ENCODE measurements at regions not wholly inside any gene's neighbourhood (a gene's known extent, or its start where the extent isn't known, plus 50 kb on each side); places are given as distances from the start of the nearest gene placed in this dataset.
"Not testable (repeated sequence)": the region's sequence is repeated elsewhere in the genome, so short reads cannot be mapped to it uniquely, and the experiment has no call there.

DNA sequence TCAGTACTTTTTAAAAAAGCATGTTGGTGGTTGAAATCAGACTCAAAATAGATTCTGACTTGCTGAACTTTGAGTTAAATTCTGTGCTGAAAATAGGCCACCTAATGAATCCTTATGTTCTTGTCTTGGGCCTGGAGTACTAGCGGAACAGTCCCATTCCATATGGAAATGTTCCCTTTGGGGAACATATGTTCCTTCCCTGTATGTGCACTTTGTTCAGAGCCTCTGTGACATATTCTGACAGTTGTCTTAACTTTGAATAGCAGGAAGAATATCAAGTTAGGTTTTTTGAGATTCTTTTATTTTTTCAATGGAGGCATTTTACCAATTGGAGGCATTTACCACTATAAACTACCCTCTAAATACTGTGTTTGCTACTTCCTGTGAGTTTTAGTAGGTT, 1667.8 kb downstream of the PLA2G4A start:
- no peak for DNase-seq

DNA sequence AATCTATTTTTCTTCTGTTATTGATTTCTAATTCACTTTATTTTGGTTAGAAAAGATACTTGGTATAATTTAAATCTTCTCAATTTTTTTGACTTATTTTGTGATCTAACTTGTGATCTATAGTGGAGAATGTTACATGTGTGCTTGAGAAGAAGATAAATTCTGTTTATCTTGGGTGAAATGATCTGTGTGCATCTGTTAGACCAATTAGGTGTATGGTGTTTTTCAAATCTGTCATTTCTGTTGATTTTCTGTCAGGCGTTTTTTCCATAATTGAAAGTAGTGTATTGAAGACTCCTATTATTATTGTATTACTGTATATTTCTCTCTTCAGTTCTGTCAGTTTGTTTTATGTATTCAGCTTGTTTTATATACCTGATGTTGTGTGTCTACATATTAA, 1668.3 kb downstream of the PLA2G4A start:
- DNase-seq: no peak

DNA sequence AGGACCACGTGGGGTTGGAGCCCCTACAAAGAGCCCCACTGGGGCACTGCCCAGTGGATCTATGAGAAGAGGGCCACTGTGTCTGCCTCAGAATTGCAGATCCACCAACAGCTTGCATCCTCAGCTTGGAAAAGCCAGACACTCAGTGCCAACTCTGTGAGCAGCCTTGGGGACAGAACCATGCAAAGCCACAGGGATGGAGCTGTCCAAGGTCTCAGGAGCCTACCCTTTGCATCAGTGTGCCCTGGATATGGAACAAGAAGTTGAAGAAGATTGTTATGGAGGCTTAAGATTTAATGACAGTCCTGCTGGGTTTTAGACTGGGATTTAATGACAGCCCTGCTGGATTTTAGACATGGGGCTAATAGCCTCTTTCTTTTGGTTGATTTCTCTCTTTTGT, 1670.9 kb downstream of the PLA2G4A start:
- DNase-seq: no peak

DNA sequence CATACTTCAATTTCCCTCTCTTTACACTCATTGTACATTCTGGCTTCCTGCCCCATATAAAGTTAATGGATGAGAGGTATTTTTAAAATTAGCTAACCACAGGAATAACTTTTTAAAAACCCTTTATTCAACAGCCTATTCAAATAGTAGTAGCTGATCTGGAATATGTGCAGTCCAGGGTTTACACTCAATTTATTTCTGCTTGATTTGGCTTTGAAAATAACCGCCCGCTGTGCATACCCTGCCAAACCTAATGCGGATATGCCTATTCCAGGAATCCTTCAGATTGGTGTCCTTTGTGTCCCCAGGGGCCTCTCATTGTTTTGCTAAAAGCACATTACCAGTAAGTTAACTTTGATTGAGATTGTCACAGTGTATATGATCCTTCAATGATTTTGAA, 1686.2 kb downstream of the PLA2G4A start:
- DNase-seq: no peak

DNA sequence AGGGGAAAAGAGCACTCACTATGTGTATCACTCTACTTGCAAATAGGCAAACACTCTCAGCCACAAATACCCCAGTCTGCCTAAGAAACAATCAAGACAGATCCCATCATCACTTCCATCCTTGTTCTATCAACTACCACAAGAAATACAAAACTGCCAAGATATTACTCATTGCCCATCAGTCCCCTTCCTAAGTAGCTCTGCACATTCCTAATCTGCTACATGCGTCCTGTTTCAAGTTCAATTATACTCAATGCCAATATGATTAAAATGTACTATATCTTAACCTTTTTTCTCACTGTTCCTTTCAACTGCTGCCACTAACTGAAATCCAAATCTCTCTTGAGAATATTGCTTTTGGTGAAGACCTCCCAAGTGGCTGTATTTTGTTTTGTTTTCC, 1688.4 kb downstream of the PLA2G4A start:
- DNase-seq: no peak

DNA sequence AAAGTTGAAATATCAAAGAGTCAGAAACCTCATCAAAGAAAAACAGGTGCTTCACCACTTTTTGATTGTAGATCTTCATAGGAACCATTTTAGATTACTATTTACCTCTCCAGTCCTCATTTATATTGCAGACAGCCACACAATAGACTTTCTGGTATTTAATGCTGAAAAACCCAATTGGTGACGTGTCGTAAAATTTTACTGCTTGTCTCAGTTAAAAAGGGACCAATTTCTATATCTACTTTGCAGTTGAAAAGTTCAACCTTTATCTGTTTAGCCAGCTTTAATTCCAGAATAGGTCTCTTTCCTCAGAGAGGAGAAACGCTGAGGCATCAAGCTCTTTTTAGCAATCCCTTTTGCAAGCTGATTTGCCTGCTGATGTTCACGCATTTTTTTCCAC, 1722.4 kb downstream of the PLA2G4A start:
- DNase-seq: no peak

DNA sequence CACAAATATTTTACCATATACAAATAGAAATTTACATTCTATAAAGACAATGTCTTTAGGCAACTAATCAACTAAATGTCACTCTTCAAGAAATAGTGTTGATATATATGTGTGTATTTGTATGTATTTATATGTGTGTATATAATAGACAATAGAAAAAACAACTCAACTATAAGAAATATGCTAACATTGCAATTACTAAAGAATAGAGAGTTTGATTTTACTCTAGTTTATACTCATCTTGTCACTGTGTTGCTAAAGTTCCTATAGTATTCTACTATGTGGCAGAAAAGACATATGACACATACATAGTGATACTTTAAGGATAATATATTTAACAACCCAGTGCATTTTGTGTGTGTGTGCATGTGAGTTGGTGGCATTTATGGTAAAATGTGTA, 1728.3 kb downstream of the PLA2G4A start:
- DNase-seq: no peak

DNA sequence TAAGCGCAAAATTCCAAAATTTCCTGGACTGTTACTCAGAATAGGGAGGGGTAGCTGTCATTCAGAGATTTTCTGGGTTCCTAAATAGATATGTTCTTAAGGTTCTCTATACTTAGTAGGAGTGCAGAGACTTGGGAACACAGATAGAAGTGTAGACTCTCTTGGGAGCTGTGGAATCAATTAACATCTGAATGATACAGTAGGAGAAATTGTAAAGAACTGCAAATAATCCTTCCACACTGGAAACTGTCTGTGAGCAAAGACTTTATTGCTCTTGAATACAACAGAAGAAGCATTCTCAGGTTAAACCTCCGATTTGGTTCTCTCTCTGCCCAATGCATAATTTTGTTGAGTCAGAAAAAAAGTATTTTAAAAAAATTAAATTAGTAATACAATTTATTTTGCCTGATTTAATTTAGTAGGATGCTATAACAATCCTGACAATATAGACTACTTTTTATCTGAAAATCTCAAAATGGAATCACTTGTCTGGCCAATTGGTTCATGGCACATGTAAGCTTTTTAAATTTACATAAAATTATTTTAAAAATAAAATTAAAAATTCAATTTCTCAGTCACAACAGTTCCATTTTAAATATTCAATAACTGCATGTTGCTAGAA, 1754.3 kb downstream of the PLA2G4A start:
- DNase-seq: no peak

DNA sequence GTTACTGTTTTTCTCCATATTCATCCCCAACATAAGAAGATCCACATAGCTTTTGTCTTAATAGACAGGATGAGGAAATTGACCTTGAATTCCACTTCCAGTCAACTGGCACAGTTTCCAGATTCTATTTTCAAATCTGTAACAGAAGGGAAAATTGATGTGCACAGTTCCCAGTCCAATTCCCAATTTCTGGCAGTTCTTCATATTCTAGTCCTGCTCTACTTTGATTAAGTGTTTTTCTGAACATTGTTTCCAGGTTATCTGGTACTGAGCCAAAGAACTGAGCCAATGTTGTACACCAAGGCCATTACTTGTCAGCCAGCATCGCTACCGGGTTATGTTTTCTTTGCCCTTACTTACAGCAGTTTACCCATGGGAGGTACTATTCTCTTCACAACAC, 1755.4 kb downstream of the PLA2G4A start:
- DNase-seq: no peak

DNA sequence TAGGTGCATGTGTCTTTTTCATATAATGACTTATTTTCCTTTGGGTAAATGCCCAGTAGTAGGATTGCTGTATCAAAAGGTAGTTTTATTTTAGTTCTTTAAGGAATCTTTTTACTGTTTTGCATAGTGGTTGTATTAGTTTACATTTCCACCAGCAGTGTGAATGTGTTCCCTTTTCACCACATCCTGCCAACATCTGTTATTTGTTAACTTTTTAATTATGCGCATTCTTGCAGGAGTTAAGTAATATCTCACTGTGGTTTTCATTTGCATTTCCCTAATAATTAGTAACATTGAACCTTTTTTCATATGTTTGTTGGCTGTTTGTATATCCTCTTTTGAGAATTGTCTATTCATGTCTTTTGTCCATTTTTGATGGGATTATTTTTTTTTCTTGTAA, 1761.9 kb downstream of the PLA2G4A start:
- DNase-seq: no peak

DNA sequence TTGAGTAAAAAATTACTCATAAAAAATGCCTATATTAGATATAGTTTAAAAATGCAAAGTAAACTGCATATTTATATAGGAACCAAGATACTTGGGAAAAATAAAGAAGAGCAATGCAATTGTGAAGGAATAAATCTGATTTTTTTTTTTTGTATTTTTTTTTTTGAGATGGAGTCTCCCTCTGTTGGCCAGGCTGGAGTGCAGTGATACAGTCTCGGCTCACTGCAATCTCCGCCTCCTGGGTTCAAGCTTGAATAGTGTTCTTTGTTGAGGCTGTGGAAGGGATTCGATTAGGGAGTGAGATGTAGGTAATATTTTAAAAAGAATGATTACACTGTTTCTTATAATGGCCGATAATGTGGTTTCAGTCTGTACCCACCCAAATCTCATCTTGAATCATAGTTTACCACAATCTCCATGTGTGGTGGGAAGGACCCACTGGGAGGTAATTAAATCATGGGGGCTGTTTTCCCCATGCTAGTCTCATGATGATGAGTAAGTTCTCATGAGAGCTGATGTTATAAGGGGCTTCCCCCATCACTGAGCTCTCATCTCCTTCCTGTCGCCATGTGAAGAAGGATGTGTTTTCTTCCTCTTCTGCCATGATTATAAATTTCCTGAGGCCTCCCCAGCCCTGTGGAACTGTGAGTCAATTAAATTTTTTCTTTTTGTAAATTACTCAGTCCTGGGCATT, 1765.9 kb downstream of the PLA2G4A start:
- no peak for DNase-seq

DNA sequence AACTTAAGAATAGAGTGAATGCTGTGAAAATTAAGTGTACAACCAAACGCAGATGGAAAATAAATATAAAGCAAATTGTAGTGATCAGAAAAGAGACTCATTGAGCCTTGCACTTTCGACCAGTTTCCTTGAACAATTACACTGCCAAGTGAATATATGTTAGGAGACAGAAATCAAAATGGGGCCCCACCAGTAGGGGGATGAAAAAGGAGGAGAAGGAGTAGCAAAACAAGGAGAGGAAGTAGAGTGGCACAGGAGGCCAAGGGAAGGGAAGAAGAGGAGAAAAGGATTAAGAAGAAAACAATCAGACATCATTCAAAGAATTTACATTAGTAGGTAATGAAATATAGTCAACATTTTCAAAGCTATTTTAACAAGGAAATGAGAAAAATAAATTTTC, 1770.6 kb downstream of the PLA2G4A start:
- DNase-seq: no peak

DNA sequence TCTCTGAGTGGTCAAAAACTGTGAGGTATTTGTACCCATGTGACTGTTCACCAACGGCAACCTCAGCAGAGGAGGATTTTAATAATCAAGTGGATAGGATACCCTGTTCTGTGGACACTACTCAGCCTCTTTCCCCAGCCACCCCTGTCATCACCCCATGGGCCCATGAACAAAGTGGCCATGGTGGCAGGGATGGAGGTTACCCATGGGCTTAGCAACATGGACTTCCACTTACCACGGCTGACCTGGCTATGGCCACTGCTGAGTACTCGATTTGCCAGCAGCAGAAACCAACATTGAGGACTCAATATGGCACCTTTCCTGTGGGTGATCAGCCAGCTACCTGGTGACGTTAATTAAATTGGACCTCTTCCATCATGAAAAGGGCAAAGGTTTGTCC, 1782.7 kb downstream of the PLA2G4A start:
- DNase-seq: no peak

DNA sequence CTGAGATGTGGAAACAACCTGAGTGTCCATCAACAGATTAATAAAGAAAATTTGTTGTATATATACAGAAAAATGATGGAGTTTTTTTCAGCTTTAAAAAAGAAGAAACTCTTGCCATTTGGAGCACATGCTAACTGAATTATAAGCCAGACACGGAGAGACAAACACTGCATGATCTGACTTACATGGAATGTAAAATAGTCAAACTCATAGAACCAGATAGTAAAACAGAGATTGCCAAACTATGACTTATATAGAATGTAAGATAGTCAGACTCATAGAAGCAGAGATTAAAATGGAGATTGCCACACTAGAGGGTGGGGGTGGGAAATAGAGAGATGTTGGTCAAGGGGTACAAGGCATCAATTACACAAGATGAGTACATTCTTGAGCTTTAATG, 1786.6 kb downstream of the PLA2G4A start:
- DNase-seq: no peak

DNA sequence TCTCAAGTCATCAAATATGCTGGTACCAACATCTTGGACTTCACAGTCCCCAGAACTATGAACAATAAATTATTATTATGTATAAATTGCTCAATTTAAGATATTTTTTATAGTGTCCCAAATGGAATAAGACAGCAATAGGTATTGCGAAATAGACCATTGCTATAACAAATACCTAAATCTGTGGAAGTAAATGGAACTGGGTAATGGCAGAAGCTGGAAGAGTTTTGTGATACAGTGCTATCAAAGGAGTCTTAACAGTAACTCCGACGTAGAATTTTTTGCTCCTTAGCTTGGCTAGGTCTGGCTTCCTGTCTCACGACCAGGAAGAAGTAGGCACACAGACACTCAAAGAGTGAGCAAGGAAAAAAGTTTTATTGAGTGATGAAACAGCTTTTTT, 1791.5 kb downstream of the PLA2G4A start:
- no peak for DNase-seq

DNA sequence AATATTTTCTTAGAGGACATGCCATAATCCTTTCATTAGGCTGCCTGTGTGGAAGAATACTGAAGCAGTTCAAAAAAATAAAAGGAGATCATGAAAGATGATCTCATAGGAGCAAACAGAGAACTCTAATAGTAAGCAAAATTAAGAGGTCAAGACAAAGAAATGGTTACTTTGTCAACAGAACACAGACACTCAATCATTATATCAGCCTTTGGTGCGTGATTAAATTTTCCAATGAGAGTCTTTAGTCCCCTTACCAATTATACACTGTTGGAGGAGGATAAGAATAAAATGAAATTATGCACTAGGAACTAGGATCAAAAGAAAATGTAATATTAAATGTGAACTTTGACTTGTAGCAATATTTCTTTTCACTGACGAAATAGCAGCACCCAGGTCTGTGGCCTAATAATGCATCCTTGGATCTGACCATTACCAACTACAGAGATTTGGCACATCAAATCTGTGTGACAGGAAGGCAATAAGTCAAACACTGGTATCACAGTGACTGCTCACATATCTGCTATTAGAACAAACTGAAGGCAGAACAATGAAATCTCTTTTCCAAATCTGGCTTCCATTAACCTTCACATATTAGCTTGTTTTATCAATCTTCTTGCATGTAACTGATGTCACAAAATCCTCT, 1812.9 kb downstream of the PLA2G4A start:
- no peak for DNase-seq

DNA sequence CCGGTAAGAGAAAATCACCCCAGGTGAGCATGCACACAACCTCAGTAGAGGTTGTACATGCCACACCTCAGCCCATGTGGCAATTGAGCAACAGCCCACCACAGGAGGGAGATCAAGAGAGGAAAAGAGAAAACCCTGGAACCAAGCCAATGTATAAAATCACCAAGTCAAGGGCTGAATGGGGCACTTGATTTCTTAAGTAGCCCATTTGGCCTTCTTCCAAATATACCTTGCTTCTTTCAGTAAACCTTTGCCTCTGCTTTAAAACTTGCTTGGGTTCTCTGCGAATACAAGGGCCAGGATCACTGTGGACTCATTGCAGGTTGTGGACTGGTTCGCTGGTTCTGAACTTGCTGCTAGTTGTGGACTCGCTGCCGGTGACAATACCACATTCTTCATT, 1814.0 kb downstream of the PLA2G4A start:
- no peak for DNase-seq

DNA sequence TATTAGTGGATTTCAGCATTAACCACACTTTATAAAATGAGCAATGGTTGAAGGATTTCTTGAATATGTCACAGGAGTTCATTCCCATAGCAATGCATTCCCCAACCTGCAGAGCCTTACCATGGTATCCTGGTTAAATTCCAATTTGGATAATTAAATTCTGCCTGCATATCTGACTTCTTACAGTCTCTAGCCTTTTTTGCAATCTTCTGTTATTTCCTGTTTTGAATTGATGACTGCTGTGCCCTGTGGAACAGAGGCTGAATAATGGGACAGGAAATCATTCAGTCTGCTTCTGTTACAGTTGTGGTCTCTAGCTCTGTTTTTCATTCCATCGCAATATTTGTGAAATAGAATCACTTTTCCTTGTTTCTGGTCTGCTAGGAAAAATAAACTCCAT, 1823.9 kb downstream of the PLA2G4A start:
- no peak for DNase-seq

DNA sequence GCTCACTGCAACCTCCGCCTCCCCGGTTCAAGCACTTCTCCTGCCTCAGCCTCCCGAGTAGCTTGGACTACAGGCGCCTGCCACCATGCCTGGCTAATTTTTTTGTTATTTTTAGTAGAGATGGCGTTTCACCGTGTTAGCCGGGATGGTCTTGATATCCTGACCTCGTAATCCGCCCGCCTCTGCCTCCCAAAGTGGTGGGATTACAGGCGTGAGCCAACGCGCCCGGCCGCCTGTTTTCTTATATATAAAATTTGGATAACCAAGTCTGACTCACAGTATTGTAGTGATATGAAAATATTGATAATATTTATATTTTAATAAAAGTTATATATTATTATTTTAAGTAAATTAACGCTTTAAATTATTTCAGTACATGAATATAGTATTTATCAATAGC, 1821.7 kb downstream of the BRINP3 start:
- DNase-seq: not testable (repeated sequence)

DNA sequence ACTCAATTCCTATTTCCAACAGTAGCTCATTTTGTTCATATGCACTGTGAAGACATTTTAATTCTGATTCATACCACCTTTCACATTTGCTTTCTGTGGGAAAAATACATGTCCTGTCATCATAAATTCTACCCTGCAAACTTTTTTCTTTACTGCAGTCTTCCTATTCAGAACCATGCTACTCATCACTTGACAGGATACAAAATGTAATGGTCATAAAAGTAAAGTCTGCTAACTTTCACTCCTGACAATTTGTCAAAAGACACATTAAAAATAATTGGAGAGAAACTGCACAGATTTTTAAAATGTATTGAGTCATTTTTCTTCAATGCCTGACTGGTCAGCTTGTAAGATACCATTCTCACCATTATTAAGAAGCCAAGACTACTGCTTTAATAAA, 1817.1 kb downstream of the BRINP3 start:
- no peak for DNase-seq

DNA sequence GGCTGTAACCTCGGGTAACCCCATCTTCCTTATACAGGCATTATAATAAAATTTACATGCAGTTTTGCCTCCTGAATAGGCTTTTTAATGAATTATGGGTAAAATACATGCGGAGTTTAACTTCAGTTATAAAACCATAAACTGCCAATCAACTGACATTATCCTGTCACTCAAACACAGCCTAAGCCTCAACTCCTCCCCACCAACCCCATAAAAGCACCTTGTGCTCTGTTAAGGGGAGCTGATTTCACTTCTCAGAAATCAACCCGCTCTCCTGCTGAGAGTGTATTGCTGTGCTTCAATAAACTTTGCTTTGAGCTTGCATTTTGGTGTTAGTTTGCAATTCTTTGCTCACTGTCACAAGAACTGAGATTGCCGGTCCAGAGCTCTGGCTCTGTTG, 1812.2 kb downstream of the BRINP3 start:
- no peak for DNase-seq

DNA sequence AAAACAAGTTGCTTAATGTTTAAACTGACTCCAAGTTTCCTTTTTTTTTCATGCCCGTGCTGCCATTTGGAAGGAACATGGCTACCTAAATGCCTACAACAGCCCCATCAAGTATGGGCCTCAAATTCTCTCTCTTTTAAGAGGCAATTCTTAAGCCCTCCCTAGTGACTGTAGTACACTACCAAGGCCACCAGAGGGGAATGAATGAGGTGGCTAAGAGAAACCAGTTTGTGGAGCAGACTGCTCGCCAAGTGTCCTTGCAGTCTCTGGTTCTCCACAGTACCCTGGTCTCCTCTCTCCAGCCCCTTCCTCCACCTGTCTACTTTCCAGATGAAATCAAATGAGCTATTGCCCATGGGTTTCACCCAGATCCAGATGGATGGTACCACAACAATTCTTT, 1809.6 kb downstream of the BRINP3 start:
- DNase-seq: no peak

DNA sequence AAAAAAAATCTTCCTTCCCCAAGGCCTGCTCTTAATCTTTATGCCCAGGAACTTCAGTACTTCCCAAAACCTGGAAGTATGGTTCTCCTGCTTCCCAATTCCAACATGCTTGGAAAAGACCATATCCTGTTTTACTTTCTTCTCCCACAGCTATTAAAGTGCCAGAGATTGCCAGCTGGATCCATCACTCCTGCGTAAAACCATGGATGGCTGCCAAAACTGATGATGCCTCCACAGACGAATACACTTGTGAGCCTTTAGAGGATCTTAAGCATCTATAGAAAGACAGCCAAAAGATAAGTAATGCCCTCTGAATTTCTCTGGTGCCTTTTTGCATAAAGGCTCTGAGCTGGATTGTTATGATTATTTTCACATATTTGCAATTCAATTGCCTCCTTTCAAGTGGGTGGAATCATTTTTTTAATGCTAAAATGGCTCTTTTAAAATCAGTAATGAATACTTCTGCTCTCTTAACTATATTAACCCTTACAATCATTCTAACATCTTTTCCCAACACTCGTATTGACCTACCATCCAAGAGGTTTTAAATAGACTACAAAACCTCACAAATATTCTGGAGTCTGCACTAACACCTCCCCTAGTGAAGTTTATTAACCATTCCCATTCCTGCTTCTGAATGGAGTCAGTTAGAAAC, 1807.8 kb downstream of the BRINP3 start:
- DNase-seq: no peak

DNA sequence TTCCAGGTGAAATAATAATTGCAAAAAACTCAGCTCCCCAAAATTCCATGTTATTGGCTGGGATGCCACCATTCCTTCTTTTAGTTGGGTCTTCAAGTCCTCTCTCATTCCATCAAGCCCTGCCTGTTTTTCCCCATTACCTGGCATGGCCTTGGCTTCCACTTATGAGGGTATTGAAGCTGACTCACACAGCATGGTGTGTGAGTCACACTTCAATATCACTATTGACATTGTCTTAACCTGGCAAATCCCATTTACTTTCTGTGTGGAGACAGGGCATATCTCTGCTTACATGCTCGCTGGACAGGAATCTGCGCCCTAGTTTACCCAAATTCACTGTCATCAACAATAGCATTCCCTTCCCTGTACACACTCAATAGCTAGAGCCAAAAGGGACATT, 1806.8 kb downstream of the BRINP3 start:
- DNase-seq: no peak
